T-helper 17 cell (primary cell): ENCODE measurements at regions not wholly inside any gene's neighbourhood (a gene's known extent, or its start where the extent isn't known, plus 50 kb on each side); places are given as distances from the start of the nearest gene placed in this dataset.

Source experiments
- ATAC-seq: fragments of 150-1000 bp; cut with Tn5 transposase; 2 replicates; pipeline ENCODE4 v1.10.0; 2021; ENCODE audit warnings: mild to moderate bottlenecking, moderate library complexity
- DNase-seq, 3 donors: peaks; one replicate each; pipeline versions ENCODE4 v3.0.0 to v3.0.0-alpha.2; 2020 to 2021
- H3K9me3 ChIP-seq: one replicate; pipeline ENCODE4 v1.7.0; 2013; ENCODE audit warnings: low read length, mild to moderate bottlenecking; ENCODE audit not compliant: control insufficient read depth, poor library complexity, severe bottlenecking
- H3K27ac Mint-ChIP-seq: one replicate; pipeline ENCODE4 v1.8.0; 2022; ENCODE audit warnings: mild to moderate bottlenecking, moderate library complexity, mixed read lengths
- H3K27me3 Mint-ChIP-seq: one replicate; pipeline ENCODE4 v1.8.0; 2022; ENCODE audit warnings: mixed read lengths
- H3K36me3 Mint-ChIP-seq: one replicate; pipeline ENCODE4 v1.8.0; 2022; ENCODE audit warnings: low read depth, mixed read lengths
- H3K4me1 Mint-ChIP-seq: one replicate; pipeline ENCODE4 v1.8.0; 2022; ENCODE audit warnings: mild to moderate bottlenecking, mixed read lengths
- H3K4me3 Mint-ChIP-seq: one replicate; pipeline ENCODE4 v1.8.0; 2022; ENCODE audit warnings: mild to moderate bottlenecking, moderate library complexity, mixed read lengths

DNA sequence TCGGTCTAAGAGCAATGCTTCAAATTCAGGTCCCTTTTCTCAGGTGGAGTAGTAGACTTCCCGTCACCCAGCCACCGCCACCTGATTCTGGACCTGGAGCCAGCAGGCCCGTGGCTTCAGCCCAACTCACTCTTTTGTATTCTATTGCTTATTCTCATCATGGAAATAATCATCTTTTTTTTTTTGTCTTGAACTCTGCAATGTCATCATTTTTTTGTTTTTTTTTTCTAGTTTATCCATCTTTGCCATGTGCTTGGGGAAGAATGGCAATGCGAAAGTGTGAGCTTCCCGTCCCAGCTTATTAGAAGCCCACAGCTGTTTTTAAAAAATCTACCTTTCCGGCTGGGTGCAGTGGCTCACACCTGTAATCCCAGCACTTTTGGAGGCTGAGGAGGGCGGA lies 51.3 kb upstream of the FSTL1 start:
- Mint-ChIP-seq H3K27me3 (peaks cover 30% of the 10 kb centered on the region), H3K27ac (no peak overlapping the region), H3K4me3 (no peak overlapping the region), H3K36me3 (peaks cover 2% of the 10 kb centered on the region), H3K4me1 (no peaks in the 10 kb centered on the region)
- H3K9me3 ChIP-seq: no peaks in the 10 kb centered on the region
- DNase-seq (no peak), ATAC-seq (no peak)
